Fibroblast of upper back skin (primary cell): ENCODE measurements at regions not wholly inside any gene's neighbourhood (a gene's known extent, or its start where the extent isn't known, plus 50 kb on each side); places are given as distances from the start of the nearest gene placed in this dataset.
"Not testable (repeated sequence)": the region's sequence is repeated elsewhere in the genome, so short reads cannot be mapped to it uniquely, and the experiment has no call there.

Experiments
- DNase-seq: peaks from one replicate; pipeline ENCODE4 v3.0.0-alpha.2; 2013

GRCh38 chrX:76774912-76775311 is 347.4 kb downstream of the MAGEE1 start:
- not testable (repeated sequence) for DNase-seq

GRCh38 chrX:76796311-76796710 is 368.8 kb downstream of the MAGEE1 start:
- DNase-seq, result no peak

- no peak for DNase-seq
Observed at GRCh38 chrX:76802708-76803107, 375.2 kb downstream of the MAGEE1 start.

GRCh38 chrX:76815754-76816153 is 388.2 kb downstream of the MAGEE1 start:
- no peak for DNase-seq

GRCh38 chrX:76817279-76817678 is 389.8 kb downstream of the MAGEE1 start:
- not testable (repeated sequence) for DNase-seq

- no peak for DNase-seq
Observed at GRCh38 chrX:76821276-76821675, 393.8 kb downstream of the MAGEE1 start.

- no peak for DNase-seq
Observed at GRCh38 chrX:76827672-76828071, 400.2 kb downstream of the MAGEE1 start.

- DNase-seq, result not testable (repeated sequence)
Observed at GRCh38 chrX:76840902-76841301, 413.4 kb downstream of the MAGEE1 start.

- DNase-seq, result no peak
Observed at GRCh38 chrX:76850851-76851250, 423.3 kb downstream of the MAGEE1 start.

GRCh38 chrX:76862509-76862908 is 435.0 kb downstream of the MAGEE1 start:
- no peak for DNase-seq

GRCh38 chrX:76893930-76894329 is 466.4 kb downstream of the MAGEE1 start:
- DNase-seq, result peak; percentile 0

- DNase-seq, result no peak
Observed at GRCh38 chrX:76915836-76916235, 488.3 kb downstream of the MAGEE1 start.

- DNase-seq, result no peak
Observed at GRCh38 chrX:76918033-76918432, 490.5 kb downstream of the MAGEE1 start.

- no peak for DNase-seq
Observed at GRCh38 chrX:76919761-76920160, 492.3 kb downstream of the MAGEE1 start.

- DNase-seq, result no peak
Observed at GRCh38 chrX:76920607-76921006, 493.1 kb downstream of the MAGEE1 start.

- DNase-seq, result no peak
Observed at GRCh38 chrX:76921176-76921575, 493.7 kb downstream of the MAGEE1 start.

- DNase-seq, result no peak
Observed at GRCh38 chrX:76922100-76922499, 494.6 kb downstream of the MAGEE1 start.

GRCh38 chrX:76924616-76925015 is 497.1 kb downstream of the MAGEE1 start:
- not testable (repeated sequence) for DNase-seq

GRCh38 chrX:76931518-76931917 is 504.0 kb downstream of the MAGEE1 start:
- no peak for DNase-seq

GRCh38 chrX:76957485-76957884 is 489.7 kb upstream of the FGF16 start:
- DNase-seq, result no peak

- DNase-seq, result no peak
Observed at GRCh38 chrX:76971393-76972376, 475.5 kb upstream of the FGF16 start.

- no peak for DNase-seq
Observed at GRCh38 chrX:76977452-76977851, 469.7 kb upstream of the FGF16 start.

GRCh38 chrX:76987381-76987780 is 459.8 kb upstream of the FGF16 start:
- DNase-seq, result no peak

- no peak for DNase-seq
Observed at GRCh38 chrX:76996641-76997040, 450.5 kb upstream of the FGF16 start.

GRCh38 chrX:77003530-77003929 is 443.7 kb upstream of the FGF16 start:
- no peak for DNase-seq
